Transverse colon (tissue), 4 donors: ENCODE measurements at regions not wholly inside any gene's neighbourhood (a gene's known extent, or its start where the extent isn't known, plus 50 kb on each side); places are given as distances from the start of the nearest gene placed in this dataset.

Experiments used
- DNase-seq: peaks from one replicate; pipeline ENCODE4 v3.0.0-alpha.2; 2019
- H3K27ac ChIP-seq, 4 donors: fragments of 200-600 bp; sonication (generic); 2 replicates each; pipeline ENCODE4 v1.5.1; 2016 to 2018; ENCODE audit warnings: inconsistent platforms in 4 of 4
- H3K27me3 ChIP-seq: fragments of 200-600 bp; sonication (generic); 2 replicates; pipeline ENCODE4 v1.5.1; 2017; ENCODE audit warnings: inconsistent platforms
- H3K36me3 ChIP-seq, 4 donors: fragments of 200-600 bp; sonication (generic); 2 replicates each; pipeline ENCODE4 v1.5.1; 2017 to 2019; ENCODE audit warnings: inconsistent platforms in 4 of 4
- H3K4me1 ChIP-seq, 4 donors: fragments of 200-600 bp; sonication (generic); 2 replicates each; pipeline ENCODE4 v1.5.1; 2017 to 2020; ENCODE audit warnings: inconsistent platforms in 4 of 4
- H3K4me3 ChIP-seq, 4 donors: fragments of 200-600 bp; sonication (generic); 1 replicate in 1 of 4; 2 replicates in 3 of 4; pipeline versions ENCODE4 v1.5.1 to v1.6.1; 2017 to 2019; ENCODE audit warnings: inconsistent platforms in 4 of 4
- H3K9me3 ChIP-seq, 2 donors: fragments of 200-600 bp; sonication (generic); 2 replicates each; pipeline ENCODE4 v1.5.1; 2017 to 2019; ENCODE audit warnings: inconsistent platforms in 2 of 2
- EP300 ChIP-seq: sonication (generic); formaldehyde crosslinking; IDR thresholded peaks from one replicate; pipeline ENCODE4 v1.6.1; 2017; ENCODE audit warnings: antibody characterized with exemption, low read depth
- POLR2A ChIP-seq: fragments of 450-650 bp; IDR thresholded peaks from one replicate; pipeline ENCODE4 v1.6.1; 2016; ENCODE audit warnings: antibody characterized with exemption, mild to moderate bottlenecking, moderate library complexity
- POLR2AphosphoS5 ChIP-seq, 3 donors: sonication (generic); formaldehyde crosslinking; IDR thresholded peaks; one replicate each; pipeline ENCODE4 v1.6.1; 2016; ENCODE audit warnings: antibody characterized with exemption in 3 of 3
- WGBS, 2 donors: methylation state at CpG; one replicate each; pipeline ENCODE4 v1.1.5; 2018; ENCODE audit warnings: low coverage in 1 of 2; 5-methylcytosine and 5-hydroxymethylcytosine counted together
- in situ Hi-C, 4 donors: fragments of 200-750 bp; cut with MboI; loops; one replicate each; pipeline versions ENCODE4 v1.15.0 to v1.15.1; 2017; ENCODE audit warnings: low sequenced_read_pairs in 3 of 4, low pct_ligation_motif_present in 1 of 4, low pct_unique_long_range_greater_than_20kb in 1 of 4
- intact Hi-C: fragments of 100-400 bp; cut with DNase I; formaldehyde crosslinking; loops from one replicate; pipeline ENCODE4 v1.15.1; 2023; ENCODE audit warnings: low total_unique reads
- TF ChIP-seq, protein P1 (sequence below), 5 experiments: fragments of 200-600 bp in 3 of 5; fragments of 450-650 bp in 2 of 5; sonication (generic) in 3 of 5; IDR thresholded peaks; 1 replicate in 2 of 5; 2 replicates in 3 of 5; pipeline ENCODE4 v1.5.1; 2016 to 2017; ENCODE audit warnings: antibody characterized with exemption in 5 of 5, inconsistent platforms in 3 of 5, mild to moderate bottlenecking in 2 of 5, moderate library complexity in 1 of 5

DNA sequence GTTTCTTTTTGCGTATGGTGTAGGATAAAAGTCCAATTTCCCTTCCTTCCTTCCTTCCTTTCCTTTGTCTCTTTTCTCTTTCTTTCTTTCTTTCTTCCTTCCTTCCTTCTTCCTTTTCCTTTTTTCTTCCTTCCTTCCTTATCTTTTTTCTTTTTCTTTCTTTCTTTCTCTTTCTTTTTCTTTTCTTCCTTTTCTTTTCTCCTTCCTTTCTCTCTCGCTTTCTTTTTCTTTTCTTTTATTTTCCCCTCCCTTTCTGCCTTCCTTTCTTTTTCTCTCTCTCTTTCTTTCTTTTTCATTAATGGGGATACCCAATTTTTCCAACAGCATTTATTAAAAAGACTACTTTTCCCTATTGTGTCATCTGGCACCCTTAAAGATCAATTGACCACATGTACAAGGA, 1359.7 kb downstream of the FAM181B start:
- H3K9me3 ChIP-seq: no peaks in the 10 kb centered on the region
- TF ChIP-seq POLR2AphosphoS5 (IDR thresholded peaks at IDR 0.05): no peak
- TF ChIP-seq, protein P1, sequence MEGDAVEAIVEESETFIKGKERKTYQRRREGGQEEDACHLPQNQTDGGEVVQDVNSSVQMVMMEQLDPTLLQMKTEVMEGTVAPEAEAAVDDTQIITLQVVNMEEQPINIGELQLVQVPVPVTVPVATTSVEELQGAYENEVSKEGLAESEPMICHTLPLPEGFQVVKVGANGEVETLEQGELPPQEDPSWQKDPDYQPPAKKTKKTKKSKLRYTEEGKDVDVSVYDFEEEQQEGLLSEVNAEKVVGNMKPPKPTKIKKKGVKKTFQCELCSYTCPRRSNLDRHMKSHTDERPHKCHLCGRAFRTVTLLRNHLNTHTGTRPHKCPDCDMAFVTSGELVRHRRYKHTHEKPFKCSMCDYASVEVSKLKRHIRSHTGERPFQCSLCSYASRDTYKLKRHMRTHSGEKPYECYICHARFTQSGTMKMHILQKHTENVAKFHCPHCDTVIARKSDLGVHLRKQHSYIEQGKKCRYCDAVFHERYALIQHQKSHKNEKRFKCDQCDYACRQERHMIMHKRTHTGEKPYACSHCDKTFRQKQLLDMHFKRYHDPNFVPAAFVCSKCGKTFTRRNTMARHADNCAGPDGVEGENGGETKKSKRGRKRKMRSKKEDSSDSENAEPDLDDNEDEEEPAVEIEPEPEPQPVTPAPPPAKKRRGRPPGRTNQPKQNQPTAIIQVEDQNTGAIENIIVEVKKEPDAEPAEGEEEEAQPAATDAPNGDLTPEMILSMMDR (IDR thresholded peaks at IDR 0.05): no peak
- no peak for TF ChIP-seq POLR2A
- no peak for TF ChIP-seq EP300
- H3K27me3 ChIP-seq: no peaks in the 10 kb centered on the region
- H3K4me3 ChIP-seq: no peak overlapping the region
- H3K4me1 ChIP-seq: no peaks in the 10 kb centered on the region
- no peak overlapping the region for H3K27ac ChIP-seq
- H3K36me3 ChIP-seq: no peaks in the 10 kb centered on the region
- in situ Hi-C loops: no loop called here
- 90 to 96% methylated on average over 2 of the region's 2 CpGs for WGBS, 2 donors
- intact Hi-C loops: no loop called here
- no peak for DNase-seq

DNA sequence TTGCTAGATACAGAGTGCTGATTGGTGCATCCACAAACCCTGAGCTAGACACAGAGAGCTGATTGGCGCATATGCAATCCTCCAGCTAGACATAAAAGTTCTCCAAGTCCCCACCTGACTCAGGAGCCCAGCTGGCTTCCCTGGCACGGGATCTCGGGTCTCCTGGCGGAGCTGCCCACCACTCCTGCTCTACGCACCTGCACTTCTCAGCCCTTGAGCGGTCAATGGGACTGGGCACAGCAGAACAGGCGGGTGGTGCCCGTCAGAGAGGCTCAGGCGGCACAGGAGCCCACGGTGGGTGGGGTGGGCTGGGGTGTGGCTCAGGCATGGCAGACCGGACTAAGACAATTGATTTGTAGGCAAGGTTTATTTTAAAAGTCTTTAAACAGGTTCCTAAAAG, 1365.5 kb downstream of the FAM181B start:
- 81 to 94% methylated on average over 7 to 9 of the region's 11 CpGs for WGBS, 2 donors
- H3K9me3 ChIP-seq: no peaks in the 10 kb centered on the region
- intact Hi-C loops (no loop called here), in situ Hi-C loops (no loop called here)
- H3K27me3 ChIP-seq: no peaks in the 10 kb centered on the region
- no peak overlapping the region for H3K27ac ChIP-seq
- no peaks in the 10 kb centered on the region for H3K4me1 ChIP-seq
- H3K36me3 ChIP-seq: no peaks in the 10 kb centered on the region
- no peak for DNase-seq
- no peak overlapping the region for H3K4me3 ChIP-seq
- TF ChIP-seq EP300 (no peak), POLR2AphosphoS5 (IDR thresholded peaks at IDR 0.05) (no peak), POLR2A (no peak)
- TF ChIP-seq, protein P1 (IDR thresholded peaks at IDR 0.05): no peak

DNA sequence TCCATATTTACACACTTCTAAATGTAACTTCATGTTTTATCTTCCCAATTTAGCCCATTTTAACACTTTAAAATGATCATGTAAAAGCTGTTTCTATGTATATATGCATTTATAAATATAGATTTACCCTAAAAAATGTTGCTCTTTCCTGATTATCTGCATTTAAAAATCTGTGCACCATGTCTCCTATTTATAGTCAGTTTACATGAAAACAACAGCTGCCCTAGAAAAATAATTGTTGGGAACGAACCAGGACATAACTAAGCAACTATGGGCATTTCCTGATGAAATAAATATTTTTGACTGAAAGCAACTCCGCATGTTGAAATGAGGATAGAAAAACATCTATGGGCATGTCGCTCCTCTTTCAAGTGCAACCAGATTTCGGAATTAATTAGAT, 1368.2 kb downstream of the FAM181B start:
- in situ Hi-C loops: no loop called here
- no peaks in the 10 kb centered on the region for H3K9me3 ChIP-seq
- intact Hi-C loops: no loop called here
- no peaks in the 10 kb centered on the region for H3K36me3 ChIP-seq
- DNase-seq: no peak
- H3K4me3 ChIP-seq: no peak overlapping the region
- H3K4me1 ChIP-seq: no peaks in the 10 kb centered on the region
- WGBS, 2 donors: 75 to 82% methylated on average over 4 of the region's 4 CpGs
- TF ChIP-seq, protein P1 (IDR thresholded peaks at IDR 0.05): no peak
- no peak for TF ChIP-seq POLR2AphosphoS5 (IDR thresholded peaks at IDR 0.05)
- TF ChIP-seq POLR2A: no peak
- no peak for TF ChIP-seq EP300
- H3K27me3 ChIP-seq: no peaks in the 10 kb centered on the region
- no peak overlapping the region for H3K27ac ChIP-seq

DNA sequence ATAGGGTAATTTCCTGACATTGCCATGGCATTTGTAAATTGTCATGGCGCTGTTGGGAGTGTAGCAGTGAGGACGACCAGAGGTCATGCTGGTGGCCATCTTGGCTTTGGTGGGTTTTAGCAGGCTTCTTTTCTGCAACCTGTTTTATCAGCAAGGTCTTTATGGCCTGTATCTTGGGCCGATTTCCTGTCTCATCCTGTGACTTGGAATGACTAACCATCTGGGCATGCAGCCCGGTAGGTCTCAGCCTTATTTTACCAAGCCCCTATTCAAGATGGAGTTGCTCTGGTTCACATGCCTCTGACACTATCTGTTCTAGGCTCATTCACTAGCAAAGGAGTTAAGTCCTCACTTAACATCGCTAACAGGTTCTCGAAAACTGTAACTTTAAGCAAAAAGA, 1374.2 kb downstream of the FAM181B start:
- no peaks in the 10 kb centered on the region for H3K4me1 ChIP-seq
- H3K4me3 ChIP-seq: no peak overlapping the region
- intact Hi-C loops (no loop called here), in situ Hi-C loops (no loop called here)
- TF ChIP-seq, protein P1 (IDR thresholded peaks at IDR 0.05): no peak
- TF ChIP-seq POLR2A (no peak), POLR2AphosphoS5 (IDR thresholded peaks at IDR 0.05) (no peak), EP300 (no peak)
- no peak for DNase-seq
- H3K9me3 ChIP-seq: no peaks in the 10 kb centered on the region
- no peaks in the 10 kb centered on the region for H3K27me3 ChIP-seq
- H3K27ac ChIP-seq: no peak overlapping the region
- 80 to 83% methylated on average over 4 to 6 of the region's 6 CpGs for WGBS, 2 donors
- no peaks in the 10 kb centered on the region for H3K36me3 ChIP-seq
